Coronary artery (tissue), 2 donors: ENCODE measurements at regions not wholly inside any gene's neighbourhood (a gene's known extent, or its start where the extent isn't known, plus 50 kb on each side); places are given as distances from the start of the nearest gene placed in this dataset.

Experiments
- DNase-seq: peaks from one replicate; pipeline ENCODE4 v3.0.0-alpha.2; 2017; ENCODE audit warnings: low spot score
- H3K27ac ChIP-seq, 2 donors: fragments of 200-600 bp; sonication (generic); one replicate each; pipeline ENCODE4 v1.5.1; 2016 to 2019
- H3K4me3 ChIP-seq: fragments of 200-600 bp; sonication (generic); 2 replicates; pipeline ENCODE4 v1.5.1; 2016; ENCODE audit warnings: mild to moderate bottlenecking, moderate library complexity
- CTCF ChIP-seq: fragments of 200-600 bp; sonication (generic); IDR thresholded peaks from one replicate; pipeline ENCODE4 v1.5.1; 2019; ENCODE audit warnings: antibody characterized with exemption

DNA sequence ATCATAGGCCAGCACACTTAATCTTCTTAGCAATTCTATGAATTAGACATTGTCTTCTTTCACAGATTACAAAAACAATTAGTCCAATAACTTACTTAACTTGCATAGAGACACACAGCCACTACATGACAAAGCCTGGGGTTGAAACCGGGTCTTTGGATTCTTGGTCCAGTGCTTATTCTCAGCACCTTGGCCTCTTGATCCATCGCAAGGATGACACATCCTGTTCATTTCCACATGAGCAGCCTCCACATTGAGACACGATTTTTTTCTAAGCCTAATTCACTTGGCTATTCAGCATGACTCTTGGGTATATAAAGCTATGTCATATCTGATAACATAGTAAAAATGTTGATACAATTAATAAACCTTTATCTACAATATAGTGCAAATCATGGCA lies 221.0 kb upstream of the FOXD3 start:
- no peak for DNase-seq
- TF ChIP-seq CTCF = no peak
- Histone ChIP-seq H3K4me3 (no peak overlapping the region), H3K27ac (no peak overlapping the region)

- Histone ChIP-seq H3K27ac (no peak overlapping the region), H3K4me3 (no peak overlapping the region)
- TF ChIP-seq CTCF = no peak
- DNase-seq = no peak
Measured at GRCh38 chr1:63103682-63104081, 218.7 kb upstream of the FOXD3 start.

GRCh38 chr1:63107066-63107465 lies 215.3 kb upstream of the FOXD3 start:
- H3K27ac ChIP-seq = no peak overlapping the region
- DNase-seq = no peak
- no peak overlapping the region for H3K4me3 ChIP-seq
- no peak for TF ChIP-seq CTCF

- H3K27ac ChIP-seq = no peak overlapping the region
- no peak overlapping the region for H3K4me3 ChIP-seq
- DNase-seq = no peak
- no peak for TF ChIP-seq CTCF
Measured at GRCh38 chr1:63108206-63108605, 214.2 kb upstream of the FOXD3 start.

DNA sequence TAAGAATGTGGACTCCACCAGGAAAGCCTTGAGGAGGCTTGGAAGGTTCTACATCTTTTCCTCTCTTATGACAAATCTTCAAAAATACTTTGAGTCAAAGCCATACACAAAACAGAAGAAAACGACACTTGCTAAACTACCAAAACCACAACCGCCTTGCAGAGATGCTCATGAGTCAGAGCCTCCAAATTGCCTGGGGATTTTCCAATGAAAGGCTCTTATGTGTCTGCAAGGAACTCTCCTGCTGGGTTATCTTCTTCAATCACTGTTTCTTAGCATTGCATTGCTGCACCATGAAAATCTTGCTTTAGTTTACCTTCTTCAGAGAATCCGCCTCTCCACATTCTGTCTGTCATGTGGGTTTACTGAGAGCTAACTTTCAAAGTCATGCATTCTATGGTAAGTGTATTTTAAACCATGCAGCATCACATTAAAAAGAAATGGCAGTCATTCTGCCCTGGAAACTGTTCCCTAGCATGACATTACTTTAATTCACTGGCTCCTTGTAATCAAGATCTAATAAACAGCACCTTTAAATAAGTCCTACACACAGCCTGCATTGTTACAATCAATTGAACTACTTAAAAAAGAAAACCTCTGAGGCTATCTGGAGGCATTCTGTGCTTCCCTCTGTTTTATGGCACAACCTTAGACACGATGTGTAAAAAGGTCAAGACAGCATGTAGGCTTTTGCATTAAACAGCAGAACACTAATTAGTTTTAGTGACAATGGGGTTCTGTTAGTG lies 210.0 kb upstream of the FOXD3 start:
- DNase-seq = no peak
- no peak overlapping the region for H3K27ac ChIP-seq
- TF ChIP-seq CTCF = no peak
- no peak overlapping the region for H3K4me3 ChIP-seq

DNA sequence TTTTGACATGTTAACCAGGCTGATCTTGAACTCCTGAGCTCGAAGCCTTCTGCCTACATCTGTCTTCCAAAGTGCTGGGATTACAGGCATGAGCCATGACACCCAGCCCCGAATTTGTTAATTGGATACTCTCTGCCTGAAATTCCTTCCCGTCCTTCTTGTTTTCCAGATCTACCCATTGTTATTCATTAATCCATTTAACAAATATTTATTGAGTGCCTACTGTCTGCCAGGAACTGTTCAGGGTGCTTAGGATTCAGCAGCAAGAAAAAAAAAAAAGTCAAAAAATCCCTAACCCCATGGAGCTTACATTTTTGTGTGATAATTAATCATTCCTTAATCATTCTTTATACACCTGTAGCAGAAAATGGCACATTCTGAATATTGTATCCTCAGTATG lies 206.8 kb upstream of the FOXD3 start:
- Histone ChIP-seq H3K4me3 (no peak overlapping the region), H3K27ac (no peak overlapping the region)
- no peak for TF ChIP-seq CTCF
- no peak for DNase-seq

DNA sequence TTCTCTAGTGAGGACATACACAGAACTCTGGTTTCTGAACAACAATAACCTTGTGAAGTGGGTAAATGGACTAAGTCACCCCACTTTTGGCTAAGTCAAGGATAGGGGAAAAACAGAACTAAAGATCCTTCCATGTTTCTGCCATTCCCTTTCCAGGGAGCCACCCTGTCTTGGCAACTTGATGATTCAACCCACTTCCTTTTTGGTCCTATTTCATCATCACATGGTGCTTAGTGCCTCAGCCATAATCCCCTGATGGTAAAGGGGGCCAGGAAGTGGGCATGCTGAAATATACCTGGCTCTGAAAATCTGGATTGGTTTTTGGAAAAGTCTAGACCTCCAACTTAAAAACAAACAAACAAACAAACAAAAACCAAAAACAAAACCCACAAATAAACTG lies 206.4 kb upstream of the FOXD3 start:
- Histone ChIP-seq H3K27ac (no peak overlapping the region), H3K4me3 (no peak overlapping the region)
- no peak for TF ChIP-seq CTCF
- DNase-seq = no peak
